Mucosa of rectum (tissue), 2 donors: ENCODE measurements at regions not wholly inside any gene's neighbourhood (a gene's known extent, or its start where the extent isn't known, plus 50 kb on each side); places are given as distances from the start of the nearest gene placed in this dataset.

Source experiments
- H3K27ac ChIP-seq, 2 donors: one replicate each; pipeline ENCODE4 v1.7.0; 2013; ENCODE audit warnings: inconsistent platforms in 2 of 2, low read depth in 2 of 2, low read length in 2 of 2
- H3K27me3 ChIP-seq, 2 donors: one replicate each; pipeline ENCODE4 v1.7.0; 2013; ENCODE audit warnings: low read length in 2 of 2; ENCODE audit not compliant: control insufficient read depth in 2 of 2, insufficient read depth in 2 of 2
- H3K36me3 ChIP-seq, 2 donors: one replicate each; pipeline ENCODE4 v1.7.0; 2013; ENCODE audit warnings: low read length in 2 of 2; ENCODE audit not compliant: control insufficient read depth in 2 of 2, insufficient read depth in 2 of 2
- H3K4me1 ChIP-seq, 2 donors: one replicate each; pipeline ENCODE4 v1.7.0; 2013; ENCODE audit warnings: low read length in 2 of 2, mild to moderate bottlenecking in 1 of 2; ENCODE audit not compliant: control insufficient read depth in 2 of 2, insufficient read depth in 2 of 2
- H3K4me3 ChIP-seq, 2 donors: one replicate each; pipeline ENCODE4 v1.7.0; 2013; ENCODE audit warnings: low read length in 2 of 2
- H3K9ac ChIP-seq, 2 donors: one replicate each; pipeline ENCODE4 v1.7.0; 2013; ENCODE audit warnings: low read length in 2 of 2, low read depth in 1 of 2, mild to moderate bottlenecking in 1 of 2
- H3K9me3 ChIP-seq, 2 donors: one replicate each; pipeline ENCODE4 v1.7.0; 2013; ENCODE audit warnings: low read length in 2 of 2; ENCODE audit not compliant: control insufficient read depth in 2 of 2
- donor health status: healthy.
- donor health status: Normal muscosa, but diverticular disease.

- Histone ChIP-seq H3K27ac (no peak overlapping the region), H3K9ac (no peak overlapping the region), H3K4me3 (no peak overlapping the region), H3K27me3 (no peaks in the 10 kb centered on the region), H3K9me3 (no peaks in the 10 kb centered on the region), H3K4me1 (peaks cover 0 to 5% of the 10 kb centered on the region in 2 donors), H3K36me3 (no peaks in the 10 kb centered on the region)
Measured at GRCh38 chr3:72244396-72244795, 459.4 kb upstream of the PROK2 start.

DNA sequence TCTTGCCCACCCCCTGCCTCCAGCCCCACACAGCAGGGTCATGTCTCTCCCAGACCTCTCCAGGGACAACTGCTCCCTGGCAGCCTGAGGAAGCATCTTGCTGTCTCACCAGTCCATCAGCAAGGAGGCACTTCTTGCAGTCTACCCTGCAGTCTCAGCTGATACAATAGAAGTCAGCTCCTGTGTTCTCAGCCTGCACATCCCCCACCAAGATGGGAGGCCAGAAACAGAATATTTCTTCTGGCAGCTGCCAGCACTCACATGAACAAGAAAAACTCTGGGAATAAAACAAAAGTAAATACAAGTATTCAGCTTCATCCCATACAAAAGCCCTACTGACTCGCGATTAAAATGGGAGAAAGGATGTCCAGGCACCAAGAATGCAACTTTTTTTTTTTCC lies 457.4 kb upstream of the PROK2 start:
- Histone ChIP-seq H3K27me3 (no peaks in the 10 kb centered on the region), H3K9me3 (no peaks in the 10 kb centered on the region), H3K4me3 (no peak overlapping the region), H3K36me3 (no peaks in the 10 kb centered on the region), H3K4me1 (peaks cover 0 to 5% of the 10 kb centered on the region in 2 donors), H3K9ac (no peak overlapping the region), H3K27ac (no peak overlapping the region)

DNA sequence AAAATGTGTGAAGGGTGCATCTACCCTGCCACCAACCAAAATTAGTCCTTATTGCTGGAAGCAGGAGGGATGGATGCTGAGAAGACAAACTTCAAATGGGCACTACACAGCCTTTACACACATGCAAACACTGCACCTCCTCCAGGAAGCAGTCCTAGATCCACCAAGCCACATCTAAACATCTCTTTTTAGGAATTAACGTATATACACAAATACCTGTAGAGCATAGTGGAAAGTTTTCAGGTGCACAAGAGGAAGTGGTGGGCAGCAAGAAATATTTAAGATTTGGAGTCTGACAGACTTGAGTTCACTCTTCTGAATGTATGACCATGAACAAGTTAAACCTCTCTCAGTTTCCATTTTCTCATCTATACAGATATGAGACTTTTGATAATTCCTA lies 456.6 kb upstream of the PROK2 start:
- no peaks in the 10 kb centered on the region for H3K36me3 ChIP-seq
- no peak overlapping the region for H3K4me3 ChIP-seq
- no peak overlapping the region for H3K9ac ChIP-seq
- no peak overlapping the region for H3K27ac ChIP-seq
- no peaks in the 10 kb centered on the region for H3K27me3 ChIP-seq
- H3K4me1 ChIP-seq, result peaks cover 0 to 5% of the 10 kb centered on the region in 2 donors
- no peaks in the 10 kb centered on the region for H3K9me3 ChIP-seq

DNA sequence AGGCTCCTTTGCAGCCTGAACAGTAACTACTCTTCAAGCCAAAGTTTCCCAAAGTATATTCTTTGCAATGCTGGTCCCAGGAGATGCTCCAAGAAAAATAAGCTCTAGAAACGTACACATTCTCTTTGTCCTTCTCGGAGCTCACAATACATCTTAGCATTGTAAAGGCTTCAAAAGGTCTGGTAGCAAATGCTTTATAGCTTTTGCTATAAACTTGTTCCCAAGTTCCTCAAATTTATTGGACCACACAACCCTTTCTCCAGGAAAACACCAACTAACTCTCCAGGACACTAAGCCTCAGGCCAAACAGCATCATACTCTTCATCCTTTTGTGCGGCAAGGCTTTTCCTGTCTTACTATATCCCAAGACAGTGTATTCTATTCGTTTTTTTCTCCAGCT lies 455.6 kb upstream of the PROK2 start:
- H3K9me3 ChIP-seq, result no peaks in the 10 kb centered on the region
- H3K36me3 ChIP-seq, result no peaks in the 10 kb centered on the region
- no peak overlapping the region for H3K27ac ChIP-seq
- no peak overlapping the region for H3K9ac ChIP-seq
- no peak overlapping the region for H3K4me3 ChIP-seq
- no peaks in the 10 kb centered on the region for H3K27me3 ChIP-seq
- H3K4me1 ChIP-seq, result peaks cover 0 to 5% of the 10 kb centered on the region in 2 donors

DNA sequence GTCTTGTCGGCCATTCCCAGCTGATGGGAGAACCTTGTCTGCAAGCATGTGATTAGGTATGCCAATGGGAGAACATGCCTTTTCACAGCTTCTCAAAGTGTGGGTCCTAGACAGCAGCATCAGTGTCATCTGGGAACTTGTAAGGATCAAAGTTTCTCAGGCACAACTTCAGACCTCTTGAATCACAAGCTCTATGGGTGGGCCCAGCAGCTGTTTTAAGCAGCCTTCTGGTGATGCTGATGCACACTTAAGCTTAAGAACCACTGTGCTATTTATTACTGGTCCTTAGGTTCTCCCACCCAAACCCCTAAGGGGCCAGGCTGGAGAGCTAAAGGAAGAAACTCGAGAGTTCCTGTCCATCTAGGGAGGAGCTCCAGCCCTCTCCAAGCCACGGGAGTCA lies 453.9 kb upstream of the PROK2 start:
- H3K9me3 ChIP-seq, result no peaks in the 10 kb centered on the region
- peak overlapping the region; percentile 56 to 76 for H3K27ac ChIP-seq
- no peak overlapping the region for H3K9ac ChIP-seq
- no peaks in the 10 kb centered on the region for H3K27me3 ChIP-seq
- no peaks in the 10 kb centered on the region for H3K4me1 ChIP-seq
- no peak overlapping the region for H3K4me3 ChIP-seq
- H3K36me3 ChIP-seq, result no peaks in the 10 kb centered on the region

DNA sequence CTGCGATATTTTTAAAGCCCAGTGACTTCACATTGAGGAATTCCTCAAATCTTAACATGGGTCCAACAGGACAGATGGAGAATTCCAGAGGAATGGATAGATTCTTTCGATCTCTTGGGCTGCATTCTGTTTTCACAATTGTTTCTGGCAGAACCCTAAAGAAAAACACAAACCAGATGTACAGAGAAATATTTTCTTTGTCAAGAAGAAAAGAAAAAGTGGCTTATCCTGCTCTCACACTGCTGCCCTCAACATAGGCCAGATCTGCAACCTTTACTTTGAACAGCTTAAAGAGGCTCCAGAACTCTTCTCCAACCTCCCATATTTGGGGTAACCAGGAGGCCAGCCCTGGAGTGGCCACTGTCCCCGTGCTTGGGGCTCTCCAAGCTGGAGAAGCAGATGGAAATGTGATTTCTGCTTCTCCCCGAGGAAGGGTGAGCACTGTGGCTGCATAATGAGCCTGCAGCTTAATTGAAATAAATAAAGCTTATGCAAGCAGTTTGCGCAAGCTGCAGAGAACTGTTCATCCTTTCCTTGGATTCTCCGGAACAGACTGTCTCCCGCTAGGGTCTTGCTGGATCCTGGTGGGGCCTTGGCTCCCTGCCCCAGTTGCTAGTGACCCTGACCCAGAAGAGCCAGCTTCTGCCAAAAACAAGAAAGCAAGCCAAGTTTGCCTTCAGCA lies 453.2 kb upstream of the PROK2 start:
- H3K9ac ChIP-seq, result no peak overlapping the region
- H3K4me3 ChIP-seq, result no peak overlapping the region
- H3K27ac ChIP-seq, result peak overlapping the region; percentile 56 to 76
- H3K36me3 ChIP-seq, result no peaks in the 10 kb centered on the region
- no peaks in the 10 kb centered on the region for H3K27me3 ChIP-seq
- no peaks in the 10 kb centered on the region for H3K4me1 ChIP-seq
- H3K9me3 ChIP-seq, result no peaks in the 10 kb centered on the region

DNA sequence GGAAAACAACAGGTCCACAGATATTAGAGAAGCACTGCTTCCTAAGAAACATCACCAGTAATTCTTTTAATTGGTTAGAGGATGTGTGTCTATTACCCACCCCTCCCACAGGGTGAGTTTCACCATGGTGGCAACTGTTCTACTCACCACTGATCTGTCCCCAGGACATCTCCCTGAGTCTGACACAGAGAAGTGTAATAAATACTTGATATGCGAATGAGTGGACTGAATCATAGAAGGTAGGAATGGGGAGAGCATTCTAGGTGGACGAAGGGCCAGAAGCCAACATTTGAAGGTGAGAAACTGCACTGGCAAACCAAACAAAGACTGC lies 452.7 kb upstream of the PROK2 start:
- Histone ChIP-seq H3K36me3 (no peaks in the 10 kb centered on the region), H3K9ac (no peak overlapping the region), H3K4me1 (no peaks in the 10 kb centered on the region), H3K9me3 (no peaks in the 10 kb centered on the region), H3K27ac (peak overlapping the region; percentile 1 to 50), H3K27me3 (no peaks in the 10 kb centered on the region), H3K4me3 (no peak overlapping the region)

DNA sequence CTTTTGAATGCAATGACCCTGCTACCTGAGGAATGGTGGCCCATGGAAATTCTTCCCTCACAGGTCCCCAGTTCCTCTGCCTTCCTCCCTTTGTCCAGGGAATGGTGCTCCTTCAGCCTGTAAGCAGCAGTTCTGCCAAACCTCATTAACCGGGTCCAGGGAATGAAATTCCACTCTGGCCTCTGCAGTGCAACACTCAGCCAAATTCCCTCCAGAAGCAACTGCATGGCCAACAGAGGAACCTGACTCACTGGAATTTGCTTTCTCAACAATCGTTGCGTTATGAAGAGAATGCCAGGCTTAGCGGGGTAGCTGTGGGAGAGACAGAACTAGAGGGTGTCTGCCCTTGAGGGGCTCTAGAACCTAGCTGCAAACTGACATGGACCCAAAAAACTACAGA lies 449.4 kb upstream of the PROK2 start:
- no peaks in the 10 kb centered on the region for H3K36me3 ChIP-seq
- H3K9ac ChIP-seq, result no peak overlapping the region
- H3K4me1 ChIP-seq, result peaks cover 0 to 3% of the 10 kb centered on the region in 2 donors
- no peak overlapping the region for H3K27ac ChIP-seq
- no peaks in the 10 kb centered on the region for H3K27me3 ChIP-seq
- H3K4me3 ChIP-seq, result no peak overlapping the region
- no peaks in the 10 kb centered on the region for H3K9me3 ChIP-seq

DNA sequence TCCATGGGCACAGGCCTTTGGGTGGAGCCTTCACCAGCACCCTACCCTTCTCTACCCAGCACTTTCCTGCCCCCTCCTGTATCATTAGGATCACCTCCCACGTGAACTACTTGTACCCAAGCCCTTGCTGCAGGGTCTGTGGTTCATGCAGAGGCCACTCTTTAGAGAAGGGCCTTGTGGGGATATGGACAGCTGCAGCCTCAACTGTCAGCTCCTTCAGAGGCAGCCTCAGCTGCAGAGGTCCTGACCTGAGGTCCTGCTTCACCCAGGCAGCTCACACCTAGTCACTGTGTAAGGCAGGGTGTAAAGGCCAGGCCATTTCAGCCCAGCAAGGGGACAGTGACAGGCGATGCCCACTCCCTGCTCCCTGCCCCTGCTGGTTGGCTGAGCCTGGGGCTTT lies 448.6 kb upstream of the PROK2 start:
- H3K36me3 ChIP-seq, result no peaks in the 10 kb centered on the region
- no peaks in the 10 kb centered on the region for H3K9me3 ChIP-seq
- no peaks in the 10 kb centered on the region for H3K27me3 ChIP-seq
- H3K4me1 ChIP-seq, result peaks cover 0 to 3% of the 10 kb centered on the region in 2 donors
- H3K27ac ChIP-seq, result no peak overlapping the region
- no peak overlapping the region for H3K9ac ChIP-seq
- no peak overlapping the region for H3K4me3 ChIP-seq

DNA sequence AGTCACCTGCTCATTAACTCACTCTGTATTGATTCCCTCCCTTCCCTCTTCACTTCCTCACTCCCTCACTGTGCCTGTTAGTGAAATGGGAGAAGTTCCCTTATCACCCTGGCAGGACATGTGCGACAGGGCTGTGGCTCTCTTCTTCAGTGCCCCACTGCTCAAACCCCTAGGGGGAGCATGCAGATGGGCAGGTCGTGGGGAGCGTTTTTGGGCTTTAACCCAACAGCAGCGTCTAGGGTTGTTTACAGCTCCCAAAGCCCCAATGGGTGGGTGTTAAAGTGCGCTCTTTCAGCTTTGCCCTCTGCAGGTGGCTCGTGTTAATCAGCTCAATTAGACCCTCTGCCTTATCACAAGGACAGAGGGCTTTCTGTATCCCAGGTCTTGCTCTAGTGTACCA lies 447.8 kb upstream of the PROK2 start:
- Histone ChIP-seq H3K27me3 (no peaks in the 10 kb centered on the region), H3K27ac (no peak overlapping the region), H3K4me3 (no peak overlapping the region), H3K9me3 (no peaks in the 10 kb centered on the region), H3K4me1 (peaks cover 0 to 3% of the 10 kb centered on the region in 2 donors), H3K36me3 (no peaks in the 10 kb centered on the region), H3K9ac (no peak overlapping the region)

- Histone ChIP-seq H3K4me3 (no peak overlapping the region), H3K36me3 (no peaks in the 10 kb centered on the region), H3K4me1 (peaks cover 0 to 3% of the 10 kb centered on the region in 2 donors), H3K27ac (no peak overlapping the region), H3K9me3 (no peaks in the 10 kb centered on the region), H3K27me3 (no peaks in the 10 kb centered on the region), H3K9ac (no peak overlapping the region)
Measured at GRCh38 chr3:72232331-72232730, 447.4 kb upstream of the PROK2 start.
